Fibroblast of mammary gland (primary cell): ENCODE measurements at regions not wholly inside any gene's neighbourhood (a gene's known extent, or its start where the extent isn't known, plus 50 kb on each side); places are given as distances from the start of the nearest gene placed in this dataset.

ENCODE experiments used
- DNase-seq: peaks from one replicate; pipeline ENCODE4 v3.0.0-alpha.2; 2010; ENCODE audit warnings: low read depth
- H3K4me3 ChIP-seq: 2 replicates; pipeline ENCODE4 v1.5.1; 2011; ENCODE audit warnings: low read depth, mild to moderate bottlenecking, low read length, moderate library complexity; ENCODE audit not compliant: control insufficient read depth
- TF ChIP-seq, protein P1 (sequence below): conservative IDR thresholded peaks from 2 replicates; pipeline ENCODE4 v1.5.1; 2011; ENCODE audit warnings: low read depth, low read length, inconsistent platforms; ENCODE audit not compliant: control insufficient read depth, insufficient read depth

DNA sequence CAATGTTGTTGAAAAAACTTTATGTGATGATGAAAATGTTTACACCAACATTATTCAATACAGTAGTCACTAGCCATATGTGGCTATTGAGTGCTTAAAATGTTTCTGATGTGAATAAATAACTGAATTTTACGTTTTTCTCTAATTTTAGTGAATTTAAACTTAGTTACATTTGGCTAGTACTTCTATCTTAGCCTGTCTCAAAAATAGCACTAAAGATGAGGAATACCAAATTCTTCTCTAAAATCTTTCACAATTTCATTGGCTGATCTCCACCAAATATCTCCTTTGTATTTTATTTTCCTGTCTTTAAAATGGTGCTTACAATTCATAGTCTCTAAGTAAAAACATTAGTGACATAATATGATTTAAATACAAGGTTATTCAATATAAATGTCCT is 83.7 kb upstream of the RND3 start:
- no peak overlapping the region for H3K4me3 ChIP-seq
- TF ChIP-seq, protein P1, sequence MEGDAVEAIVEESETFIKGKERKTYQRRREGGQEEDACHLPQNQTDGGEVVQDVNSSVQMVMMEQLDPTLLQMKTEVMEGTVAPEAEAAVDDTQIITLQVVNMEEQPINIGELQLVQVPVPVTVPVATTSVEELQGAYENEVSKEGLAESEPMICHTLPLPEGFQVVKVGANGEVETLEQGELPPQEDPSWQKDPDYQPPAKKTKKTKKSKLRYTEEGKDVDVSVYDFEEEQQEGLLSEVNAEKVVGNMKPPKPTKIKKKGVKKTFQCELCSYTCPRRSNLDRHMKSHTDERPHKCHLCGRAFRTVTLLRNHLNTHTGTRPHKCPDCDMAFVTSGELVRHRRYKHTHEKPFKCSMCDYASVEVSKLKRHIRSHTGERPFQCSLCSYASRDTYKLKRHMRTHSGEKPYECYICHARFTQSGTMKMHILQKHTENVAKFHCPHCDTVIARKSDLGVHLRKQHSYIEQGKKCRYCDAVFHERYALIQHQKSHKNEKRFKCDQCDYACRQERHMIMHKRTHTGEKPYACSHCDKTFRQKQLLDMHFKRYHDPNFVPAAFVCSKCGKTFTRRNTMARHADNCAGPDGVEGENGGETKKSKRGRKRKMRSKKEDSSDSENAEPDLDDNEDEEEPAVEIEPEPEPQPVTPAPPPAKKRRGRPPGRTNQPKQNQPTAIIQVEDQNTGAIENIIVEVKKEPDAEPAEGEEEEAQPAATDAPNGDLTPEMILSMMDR, result no peak
- DNase-seq, result no peak

DNA sequence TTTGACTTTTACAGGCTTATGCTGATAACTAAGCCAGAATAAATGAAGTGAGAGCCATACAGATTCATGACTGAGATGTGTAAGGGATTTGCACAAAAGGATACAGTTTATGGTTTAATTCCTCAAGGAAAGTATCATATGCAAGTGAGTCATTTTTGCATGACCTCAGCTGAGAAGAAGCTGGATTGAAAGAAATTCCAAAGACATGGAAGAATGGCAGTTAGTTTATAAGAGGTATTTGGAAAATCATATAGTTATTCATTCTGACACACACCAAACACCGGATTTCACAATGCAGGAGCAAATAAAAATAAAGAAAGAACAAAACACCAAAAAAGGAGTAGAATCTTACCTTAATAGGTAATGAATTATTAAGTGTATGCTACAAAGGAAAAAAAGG is 83.2 kb upstream of the RND3 start:
- TF ChIP-seq, protein P1, result no peak
- peak; percentile 88 for DNase-seq
- H3K4me3 ChIP-seq, result no peak overlapping the region

DNA sequence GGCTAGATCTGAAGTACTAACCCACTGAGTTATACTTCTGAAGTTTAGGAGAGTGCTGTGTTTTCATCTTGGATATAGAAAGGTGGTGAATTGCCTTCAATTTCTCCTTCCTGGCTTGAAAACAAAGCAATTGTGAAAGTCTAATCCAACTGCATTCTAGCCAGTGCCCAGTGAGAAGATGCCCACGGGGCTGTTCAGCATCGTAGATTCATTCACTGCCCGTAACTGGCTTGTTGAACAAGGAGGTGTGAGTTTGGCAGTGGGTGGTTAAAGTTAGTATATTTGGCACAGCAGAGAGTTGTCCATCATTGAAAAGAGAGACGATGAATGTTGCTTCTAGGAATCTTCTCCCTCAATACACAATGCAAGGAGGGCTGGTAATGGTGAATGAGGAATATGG is 82.3 kb upstream of the RND3 start:
- no peak for DNase-seq
- H3K4me3 ChIP-seq, result no peak overlapping the region

DNA sequence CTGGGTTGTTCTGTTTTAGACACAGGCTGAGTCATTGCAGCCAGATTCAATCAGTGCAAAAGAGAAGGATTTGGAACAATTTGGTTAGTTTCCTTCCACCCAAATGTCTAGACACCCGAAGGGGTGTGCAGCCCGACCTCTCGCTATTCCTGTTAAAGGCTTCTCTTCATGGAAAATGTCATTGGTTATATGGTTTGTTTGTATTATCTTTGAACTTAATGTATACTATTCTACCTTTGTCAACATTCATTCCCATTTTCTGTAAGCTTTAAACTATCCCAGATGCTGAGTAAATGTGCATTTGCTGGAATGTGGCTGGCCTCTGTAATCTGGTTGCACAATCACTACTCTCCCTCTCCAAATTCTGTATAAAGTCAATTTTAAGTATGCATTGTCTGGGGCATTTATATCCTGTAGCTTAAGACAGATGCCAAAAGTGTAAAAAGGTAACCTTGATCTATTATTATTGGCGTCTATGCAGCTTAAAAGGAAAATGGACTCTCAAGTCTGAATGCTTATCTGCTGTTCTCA is 80.4 kb upstream of the RND3 start:
- peak; percentile 60 for DNase-seq
- TF ChIP-seq, protein P1, result no peak
- no peak overlapping the region for H3K4me3 ChIP-seq

More for the DNA sequence above, 82.3 kb upstream of the RND3 start:
- TF ChIP-seq, protein P1, result no peak

DNA sequence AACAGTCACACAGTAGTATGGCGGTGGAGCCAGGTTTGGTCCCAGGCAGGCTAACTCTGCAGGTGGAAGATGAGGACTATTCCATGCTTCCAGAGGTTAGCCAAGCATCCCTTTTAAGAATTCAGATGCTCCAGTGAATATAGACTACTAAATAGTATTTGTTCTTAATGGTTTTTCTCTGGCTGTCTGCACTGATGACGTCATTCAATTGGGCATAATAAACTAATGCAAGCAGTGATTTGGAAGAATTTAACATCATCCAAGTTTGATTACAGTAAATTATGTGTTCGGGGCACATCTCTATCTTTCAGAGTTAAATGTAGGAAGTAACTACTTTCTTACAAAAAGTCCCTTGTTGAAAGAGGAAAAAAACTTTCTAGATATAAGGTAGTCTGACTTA is 78.8 kb upstream of the RND3 start:
- TF ChIP-seq, protein P1, result no peak
- no peak overlapping the region for H3K4me3 ChIP-seq
- no peak for DNase-seq

DNA sequence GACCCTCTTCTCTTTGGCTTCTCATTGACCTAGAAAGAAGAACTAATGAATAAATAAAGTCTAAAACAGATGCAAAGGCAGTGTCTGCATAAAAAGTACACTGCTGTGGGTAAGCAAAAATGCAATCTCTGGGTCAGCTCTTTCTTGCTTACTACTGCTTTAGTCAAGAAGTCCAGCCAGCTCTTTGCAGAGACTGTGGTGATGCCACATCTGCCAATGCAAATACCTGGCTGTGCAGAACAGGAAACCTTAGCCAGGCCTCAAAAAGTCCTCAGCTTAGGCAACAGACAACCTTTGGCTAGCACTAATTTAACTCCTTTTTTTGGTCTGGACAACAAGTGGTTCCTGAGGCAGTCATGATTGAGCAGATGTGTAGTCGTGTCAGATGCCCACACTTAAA is 73.6 kb upstream of the RND3 start:
- H3K4me3 ChIP-seq, result no peak overlapping the region
- TF ChIP-seq, protein P1, result no peak
- no peak for DNase-seq
